Fibroblast of mammary gland (primary cell): ENCODE measurements at regions not wholly inside any gene's neighbourhood (a gene's known extent, or its start where the extent isn't known, plus 50 kb on each side); places are given as distances from the start of the nearest gene placed in this dataset.

ENCODE experiments used
- DNase-seq: peaks from one replicate; pipeline ENCODE4 v3.0.0-alpha.2; 2010; ENCODE audit warnings: low read depth
- H3K4me3 ChIP-seq: 2 replicates; pipeline ENCODE4 v1.5.1; 2011; ENCODE audit warnings: low read depth, mild to moderate bottlenecking, low read length, moderate library complexity; ENCODE audit not compliant: control insufficient read depth
- CTCF ChIP-seq: conservative IDR thresholded peaks from 2 replicates; pipeline ENCODE4 v1.5.1; 2011; ENCODE audit warnings: low read depth, low read length, inconsistent platforms; ENCODE audit not compliant: control insufficient read depth, insufficient read depth

GRCh38 chr1:184905601-184906322 lies 68.5 kb downstream of the NIBAN1 start:
- TF ChIP-seq CTCF: no peak
- DNase-seq: no peak
- no peak overlapping the region for H3K4me3 ChIP-seq

- TF ChIP-seq CTCF: no peak
- H3K4me3 ChIP-seq: no peak overlapping the region
- DNase-seq: no peak
Observed at GRCh38 chr1:184903111-184903692, 71.1 kb downstream of the NIBAN1 start.

- no peak for DNase-seq
- TF ChIP-seq CTCF: no peak
- no peak overlapping the region for H3K4me3 ChIP-seq
Observed at GRCh38 chr1:184900507-184900906, 73.8 kb downstream of the NIBAN1 start.

DNA sequence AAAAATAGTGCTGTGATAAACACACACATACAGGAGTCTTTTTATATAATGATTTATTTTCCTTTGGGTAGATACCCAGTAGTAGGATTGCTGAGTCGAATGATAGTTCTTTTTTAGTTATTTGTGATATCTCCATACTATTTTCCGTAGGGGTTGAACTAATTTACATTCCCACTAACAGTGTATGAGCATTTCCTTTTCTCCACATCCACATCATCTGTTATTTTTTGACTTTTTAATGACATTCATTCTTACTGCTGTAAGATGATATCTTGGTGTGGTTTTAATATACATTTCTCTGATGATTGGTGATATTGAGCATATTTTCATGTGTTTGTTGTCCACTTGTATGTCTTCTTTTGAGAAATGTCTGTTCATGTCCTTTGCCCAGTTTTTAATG lies 78.3 kb downstream of the NIBAN1 start:
- no peak overlapping the region for H3K4me3 ChIP-seq
- no peak for DNase-seq
- TF ChIP-seq CTCF: no peak

DNA sequence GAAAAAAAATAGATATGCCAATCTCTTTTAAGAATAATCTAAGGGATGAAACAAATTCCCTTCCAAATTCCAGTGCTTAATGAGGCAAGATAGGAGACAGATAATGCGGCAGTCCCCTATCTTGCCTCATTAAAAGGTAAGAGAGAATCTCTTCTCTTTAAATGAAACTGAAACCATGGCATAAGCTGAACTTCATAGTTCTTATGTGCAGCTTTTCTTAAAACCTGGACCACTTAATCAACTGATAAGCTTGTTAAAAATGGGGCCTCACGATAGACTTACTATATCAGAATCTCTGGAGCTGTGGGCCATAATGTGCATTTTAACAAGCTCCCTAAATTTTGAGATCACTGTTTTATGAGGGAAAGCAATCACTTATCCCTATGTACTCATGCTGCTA lies 79.2 kb downstream of the NIBAN1 start:
- no peak for DNase-seq

DNA sequence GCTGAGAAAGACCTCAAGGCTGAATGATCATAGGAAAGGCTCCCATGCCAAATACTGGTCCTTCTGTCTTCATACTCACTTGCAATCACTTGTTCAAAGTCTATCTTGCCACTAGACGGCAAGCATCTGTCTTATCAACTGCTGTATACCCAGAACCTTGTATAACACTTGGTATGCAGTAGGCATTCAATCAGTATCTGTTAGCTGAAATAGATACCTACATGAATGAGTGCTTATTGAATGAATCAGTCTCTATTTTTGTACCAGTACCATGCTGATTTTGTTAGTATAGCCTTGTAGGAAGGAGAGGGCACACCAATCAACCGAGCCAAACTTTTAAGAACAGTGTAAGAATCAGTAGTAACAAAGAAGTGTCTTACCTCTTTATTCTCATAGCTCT lies 80.6 kb downstream of the NIBAN1 start:
- TF ChIP-seq CTCF: no peak
- H3K4me3 ChIP-seq: no peak overlapping the region
- DNase-seq: no peak

More for the DNA sequence above, 79.2 kb downstream of the NIBAN1 start:
- H3K4me3 ChIP-seq: no peak overlapping the region
- no peak for TF ChIP-seq CTCF

- DNase-seq: peak; percentile 50
- H3K4me3 ChIP-seq: no peak overlapping the region
- TF ChIP-seq CTCF: no peak
Observed at GRCh38 chr1:184892116-184892515, 82.2 kb downstream of the NIBAN1 start.
